T-cell (primary cell): ENCODE measurements at regions not wholly inside any gene's neighbourhood (a gene's known extent, or its start where the extent isn't known, plus 50 kb on each side); places are given as distances from the start of the nearest gene placed in this dataset.

ENCODE experiments used
- ATAC-seq, 4 experiments: fragments of 200-7000 bp in 3 of 4; fragments of 150-1000 bp in 1 of 4; cut with Tn5 transposase; replicated peaks in 1 of 4; 1 replicate in 3 of 4; 2 replicates in 1 of 4; pipeline ENCODE4 v1.10.0; 2021; ENCODE audit warnings: moderate library complexity in 3 of 4, mild to moderate bottlenecking in 2 of 4, moderate number of reproducible peaks in 1 of 4
- CTCF ChIA-PET, 2 donors: fragments of 300-600 bp; sonication (Branson Sonifier 250); formaldehyde crosslinking; loops; one replicate each; lab custom pipeline; 2022; ENCODE audit warnings: antibody characterized with exemption in 2 of 2; lab: Charles Lee
- POLR2A ChIA-PET, 2 donors: fragments of 300-600 bp; sonication (Branson Sonifier 250); formaldehyde crosslinking; loops; one replicate each; lab custom pipeline; 2022; ENCODE audit warnings: antibody characterized with exemption in 2 of 2; lab: Charles Lee
- DNase-seq, 35 experiments: peaks; one replicate each; pipeline versions ENCODE4 v3.0.0 to v3.0.0-alpha.2; 2013 to 2023
- H3K27ac ChIP-seq: one replicate; pipeline ENCODE4 v1.5.1; 2013; ENCODE audit warnings: low read length
- H3K27me3 ChIP-seq, 2 experiments: replicated peaks in 1 of 2; 1 replicate in 1 of 2; 2 replicates in 1 of 2; pipeline versions ENCODE4 v1.6.1 to v1.7.0; 2013; ENCODE audit warnings: low read length in 1 of 2, mixed read lengths in 1 of 2; ENCODE audit not compliant: control insufficient read depth in 2 of 2, insufficient read depth in 2 of 2; ENCODE audit errors: extremely low read depth in 1 of 2
- H3K36me3 ChIP-seq, 2 donors: 1 replicate in 1 of 2; 2 replicates in 1 of 2; pipeline versions ENCODE4 v1.6.1 to v1.7.0; 2013; ENCODE audit warnings: low read length in 1 of 2; ENCODE audit not compliant: control insufficient read depth in 2 of 2, insufficient read depth in 1 of 2; ENCODE audit errors: extremely low read depth in 1 of 2
- H3K4me1 ChIP-seq, 2 experiments: 1 replicate in 1 of 2; 2 replicates in 1 of 2; pipeline versions ENCODE4 v1.6.1 to v1.7.0; 2013; ENCODE audit warnings: low read length in 2 of 2, mixed read lengths in 1 of 2; ENCODE audit not compliant: insufficient read depth in 2 of 2, control insufficient read depth in 1 of 2; ENCODE audit errors: extremely low read depth in 1 of 2
- H3K4me3 ChIP-seq, 2 donors: 1 replicate in 1 of 2; 2 replicates in 1 of 2; pipeline versions ENCODE4 v1.5.1 to v1.7.0; 2013; ENCODE audit warnings: mild to moderate bottlenecking in 2 of 2, low read length in 1 of 2, moderate library complexity in 1 of 2; ENCODE audit not compliant: control insufficient read depth in 1 of 2; ENCODE audit errors: extremely low read depth in 1 of 2
- H3K9me3 ChIP-seq: 2 replicates; pipeline ENCODE4 v1.7.0; 2013
- H3K27ac Mint-ChIP-seq, 2 donors: one replicate each; pipeline ENCODE4 v1.8.0; 2020 to 2021; ENCODE audit warnings: mild to moderate bottlenecking in 2 of 2, mixed read lengths in 2 of 2
- H3K27me3 Mint-ChIP-seq, 2 donors: one replicate each; pipeline ENCODE4 v1.8.0; 2021 to 2022; ENCODE audit warnings: mixed read lengths in 2 of 2
- H3K36me3 Mint-ChIP-seq: one replicate; pipeline ENCODE4 v1.8.0; 2021; ENCODE audit warnings: mixed read lengths
- H3K4me1 Mint-ChIP-seq, 3 donors: one replicate each; pipeline ENCODE4 v1.8.0; 2020 to 2022; ENCODE audit warnings: mixed read lengths in 3 of 3, mild to moderate bottlenecking in 1 of 3
- H3K4me3 Mint-ChIP-seq, 3 donors: one replicate each; pipeline ENCODE4 v1.8.0; 2020 to 2022; ENCODE audit warnings: mild to moderate bottlenecking in 3 of 3, mixed read lengths in 3 of 3, moderate library complexity in 3 of 3
- H3K9me3 Mint-ChIP-seq, 3 donors: one replicate each; pipeline ENCODE4 v1.8.0; 2020 to 2022; ENCODE audit warnings: mixed read lengths in 3 of 3
- WGBS: methylation state at CpG from one replicate; pipeline ENCODE4 v1.1.5; 2013; ENCODE audit warnings: missing lambda C conversion rate; ENCODE audit not compliant: insufficient coverage; 5-methylcytosine and 5-hydroxymethylcytosine counted together

GRCh38 chr5:2399096-2399495 lies 352.4 kb downstream of the IRX2 start:
- Mint-ChIP-seq H3K9me3 (peaks cover 0 to 4% (median 0%) of the 10 kb centered on the region in 3 donors), H3K4me3 (no peak overlapping the region), H3K4me1 (no peaks in the 10 kb centered on the region), H3K27me3 (no peaks in the 10 kb centered on the region), H3K27ac (no peak overlapping the region), H3K36me3 (no peaks in the 10 kb centered on the region)
- Histone ChIP-seq H3K4me1 (no peaks in the 10 kb centered on the region), H3K9me3 (no peaks in the 10 kb centered on the region), H3K27ac (no peak overlapping the region), H3K36me3 (no peaks in the 10 kb centered on the region), H3K27me3 (peaks cover 0 to 5% of the 10 kb centered on the region in 2 experiments), H3K4me3 (no peak overlapping the region)
- DNase-seq: no peak
- no CpG with 5 or more reads among the region's 4 CpGs for WGBS
- ChIA-PET CTCF (no interaction called here), POLR2A (no interaction called here)
- no peak for ATAC-seq

GRCh38 chr5:2393556-2393955 lies 357.9 kb downstream of the IRX2 start:
- Histone ChIP-seq H3K4me1 (no peaks in the 10 kb centered on the region), H3K27me3 (peaks cover 0 to 14% of the 10 kb centered on the region in 2 experiments), H3K4me3 (no peak overlapping the region), H3K36me3 (no peaks in the 10 kb centered on the region), H3K27ac (no peak overlapping the region), H3K9me3 (no peaks in the 10 kb centered on the region)
- CTCF ChIA-PET: no interaction called here
- H3K27ac Mint-ChIP-seq: no peak overlapping the region
- peaks cover 4 to 5% of the 10 kb centered on the region in 2 donors for H3K27me3 Mint-ChIP-seq
- H3K9me3 Mint-ChIP-seq: peaks cover 0 to 2% (median 0%) of the 10 kb centered on the region in 3 donors
- no peak for ATAC-seq
- DNase-seq: no peak
- no peaks in the 10 kb centered on the region for H3K36me3 Mint-ChIP-seq
- no peaks in the 10 kb centered on the region for H3K4me1 Mint-ChIP-seq
- no peak overlapping the region for H3K4me3 Mint-ChIP-seq
- 78% methylated on average over 5 of the region's 7 CpGs for WGBS
- POLR2A ChIA-PET: no interaction called here

DNA sequence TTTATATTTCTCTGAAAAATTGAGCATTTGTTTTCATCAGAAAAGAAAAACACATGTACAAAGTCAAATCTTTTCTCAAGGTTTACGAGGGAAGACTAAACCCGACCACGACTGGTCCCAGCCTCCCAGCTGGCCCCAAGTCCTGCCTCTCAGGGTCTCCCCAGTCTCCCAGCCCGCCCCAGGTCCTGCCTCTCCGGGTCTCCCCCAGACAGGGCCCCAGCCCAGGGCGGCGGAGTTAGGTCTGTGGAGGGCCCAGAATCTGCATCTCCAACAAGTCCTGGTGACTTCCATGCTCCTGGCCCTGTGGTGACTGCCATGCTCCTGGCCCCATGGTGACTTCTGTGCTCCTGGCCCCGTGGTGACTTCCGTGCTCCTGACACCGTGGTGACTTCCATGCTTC lies 359.9 kb downstream of the IRX2 start:
- Mint-ChIP-seq H3K27me3 (peaks cover 4 to 5% of the 10 kb centered on the region in 2 donors), H3K9me3 (peaks cover 0 to 2% (median 0%) of the 10 kb centered on the region in 3 donors), H3K36me3 (no peaks in the 10 kb centered on the region), H3K4me1 (no peaks in the 10 kb centered on the region), H3K27ac (no peak overlapping the region), H3K4me3 (no peak overlapping the region)
- ATAC-seq (no peak), DNase-seq (no peak)
- WGBS: 79% methylated on average over 8 of the region's 10 CpGs
- POLR2A ChIA-PET: no interaction called here
- Histone ChIP-seq H3K4me3 (no peak overlapping the region), H3K27me3 (peaks cover 0 to 9% of the 10 kb centered on the region in 2 experiments), H3K9me3 (no peaks in the 10 kb centered on the region), H3K36me3 (no peaks in the 10 kb centered on the region), H3K4me1 (no peaks in the 10 kb centered on the region), H3K27ac (no peak overlapping the region)
- CTCF ChIA-PET: no interaction called here

DNA sequence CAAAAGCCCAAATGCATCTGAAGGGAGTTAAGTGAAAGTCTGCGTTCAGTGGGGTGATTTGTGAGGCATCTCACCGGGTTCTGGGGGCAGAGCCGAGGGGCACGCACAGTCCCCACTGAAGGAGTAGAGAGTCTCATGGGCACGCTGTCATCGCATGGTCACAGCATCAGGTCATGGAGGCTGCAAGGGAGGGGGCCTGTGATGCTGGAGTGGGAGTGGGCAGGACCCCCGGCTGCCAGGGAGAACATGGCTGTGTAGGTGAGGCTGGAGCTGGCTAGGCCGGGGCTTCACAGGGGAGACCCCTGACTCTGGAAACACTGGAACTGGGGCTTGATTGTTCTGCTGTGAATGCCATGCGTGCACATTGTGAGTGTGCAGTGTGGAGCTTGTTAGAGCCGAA lies 360.5 kb downstream of the IRX2 start:
- Mint-ChIP-seq H3K4me1 (no peaks in the 10 kb centered on the region), H3K27ac (no peak overlapping the region), H3K9me3 (peaks cover 0 to 2% (median 0%) of the 10 kb centered on the region in 3 donors), H3K27me3 (peaks cover 4 to 5% of the 10 kb centered on the region in 2 donors), H3K36me3 (no peaks in the 10 kb centered on the region), H3K4me3 (no peak overlapping the region)
- Histone ChIP-seq H3K36me3 (no peaks in the 10 kb centered on the region), H3K4me1 (no peaks in the 10 kb centered on the region), H3K9me3 (no peaks in the 10 kb centered on the region), H3K4me3 (no peak overlapping the region), H3K27me3 (peaks cover 0 to 9% of the 10 kb centered on the region in 2 experiments), H3K27ac (no peak overlapping the region)
- DNase-seq (no peak), ATAC-seq (no peak)
- WGBS: 85% methylated on average over 7 of the region's 10 CpGs
- CTCF ChIA-PET: no interaction called here
- POLR2A ChIA-PET: no interaction called here

DNA sequence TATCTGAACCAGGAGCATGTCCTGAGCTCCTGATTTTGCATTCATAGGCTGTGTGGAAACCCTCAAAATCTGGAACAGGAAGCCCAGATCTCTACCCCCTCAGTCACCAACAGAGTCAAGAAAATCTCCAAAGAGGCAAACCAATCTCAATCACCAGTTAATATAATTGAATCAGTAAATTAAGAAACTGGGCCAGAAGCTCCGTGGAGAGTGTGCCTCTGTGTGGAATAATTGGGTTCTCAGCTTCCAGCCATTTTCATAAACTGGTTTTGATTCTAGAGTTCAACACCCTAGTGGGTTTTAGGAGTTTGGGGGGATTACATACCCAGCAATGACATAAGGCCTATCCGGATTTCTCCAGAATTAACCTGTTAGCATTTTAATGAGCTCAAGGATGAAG lies 362.9 kb downstream of the IRX2 start:
- Histone ChIP-seq H3K4me1 (no peaks in the 10 kb centered on the region), H3K4me3 (no peak overlapping the region), H3K27ac (no peak overlapping the region), H3K27me3 (peaks cover 0 to 11% of the 10 kb centered on the region in 2 experiments), H3K9me3 (no peaks in the 10 kb centered on the region), H3K36me3 (no peaks in the 10 kb centered on the region)
- Mint-ChIP-seq H3K36me3 (no peaks in the 10 kb centered on the region), H3K27ac (no peak overlapping the region), H3K4me3 (no peak overlapping the region), H3K9me3 (peaks cover 0 to 2% (median 0%) of the 10 kb centered on the region in 3 donors), H3K4me1 (no peaks in the 10 kb centered on the region), H3K27me3 (peaks cover 4 to 5% of the 10 kb centered on the region in 2 donors)
- POLR2A ChIA-PET: no interaction called here
- DNase-seq (no peak), ATAC-seq (no peak)
- WGBS: no CpG with 5 or more reads among the region's 2 CpGs
- CTCF ChIA-PET: interaction anchor here in 1 of 2 donors (0.5 kb wide), 1 partner anchor 309 kb away, joined by 8 read pairs; no protein-coding TSS in a partner anchor

- no peak overlapping the region for H3K27ac Mint-ChIP-seq
- Histone ChIP-seq H3K27ac (no peak overlapping the region), H3K4me3 (no peak overlapping the region), H3K9me3 (no peaks in the 10 kb centered on the region), H3K4me1 (no peaks in the 10 kb centered on the region), H3K36me3 (no peaks in the 10 kb centered on the region), H3K27me3 (peaks cover 0 to 16% of the 10 kb centered on the region in 2 experiments)
- ChIA-PET CTCF (interaction anchor here in 1 of 2 donors (0.5 kb wide), 1 partner anchor 309 kb away, joined by 8 read pairs; no protein-coding TSS in a partner anchor), POLR2A (no interaction called here)
- H3K4me1 Mint-ChIP-seq: no peaks in the 10 kb centered on the region
- no peaks in the 10 kb centered on the region for H3K36me3 Mint-ChIP-seq
- no peak overlapping the region for H3K4me3 Mint-ChIP-seq
- WGBS: 69% methylated on average over 24 of the region's 29 CpGs
- DNase-seq: no peak
- H3K9me3 Mint-ChIP-seq: peaks cover 0 to 2% (median 0%) of the 10 kb centered on the region in 3 donors
- peaks cover 4 to 5% of the 10 kb centered on the region in 2 donors for H3K27me3 Mint-ChIP-seq
- no peak for ATAC-seq
Measured at GRCh38 chr5:2387634-2388325, 363.7 kb downstream of the IRX2 start.
